ENCODE measurements at regions not wholly inside any gene's neighbourhood (a gene's known extent, or its start where the extent isn't known, plus 50 kb on each side); places are given as distances from the start of the nearest gene placed in this dataset.

- DNase-seq (ENCODE audit: low spot score in 2 of 2) (no peak), FAIRE-seq (no peak)
Measured at GRCh38 chr6:140968062-140968461, 1164.7 kb upstream of the GJE1 start.

DNA sequence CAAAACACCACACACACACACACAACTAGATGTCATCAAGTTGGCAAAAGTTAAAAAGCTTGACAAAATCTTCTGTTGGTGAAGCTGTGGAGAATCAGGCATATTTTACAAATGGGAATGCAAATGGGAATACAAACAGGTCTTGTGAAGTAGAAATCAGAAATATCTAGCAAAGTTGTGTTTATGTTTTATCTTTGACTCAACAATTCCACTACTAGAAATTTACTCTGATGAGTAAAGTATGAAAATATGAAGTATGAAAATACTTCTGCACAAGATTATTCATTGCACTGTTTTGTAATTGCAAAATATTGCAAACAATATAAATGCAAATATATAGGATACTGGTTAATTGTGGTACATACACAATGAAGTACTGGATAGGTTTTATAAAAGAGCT, 1166.0 kb upstream of the GJE1 start:
- DNase-seq (ENCODE audit: low spot score in 2 of 2) (no peak), FAIRE-seq (peak; percentile 23)

- DNase-seq (ENCODE audit: low spot score in 2 of 2) (no peak), FAIRE-seq (no peak)
Measured at GRCh38 chr6:140960566-140960965, 1172.2 kb upstream of the GJE1 start.

DNA sequence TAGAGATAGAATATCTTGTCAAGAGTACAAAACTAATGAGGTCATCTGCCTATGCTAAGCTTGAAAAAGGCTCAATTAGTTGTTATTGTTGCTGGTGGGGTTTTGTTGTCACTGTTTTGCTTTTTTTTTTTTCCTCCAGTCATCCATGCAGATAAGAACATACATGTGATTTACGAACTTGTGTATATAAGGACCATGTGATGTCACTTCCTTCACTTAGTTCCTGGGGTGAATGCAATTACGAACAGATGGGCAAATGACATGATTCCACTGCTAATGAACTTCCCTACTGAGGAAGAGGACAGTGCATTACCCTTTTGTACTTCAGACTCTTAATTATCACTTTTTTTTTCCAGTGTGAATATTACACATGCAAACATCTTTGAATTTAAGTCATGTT, 1175.3 kb upstream of the GJE1 start:
- no peak for FAIRE-seq

DNA sequence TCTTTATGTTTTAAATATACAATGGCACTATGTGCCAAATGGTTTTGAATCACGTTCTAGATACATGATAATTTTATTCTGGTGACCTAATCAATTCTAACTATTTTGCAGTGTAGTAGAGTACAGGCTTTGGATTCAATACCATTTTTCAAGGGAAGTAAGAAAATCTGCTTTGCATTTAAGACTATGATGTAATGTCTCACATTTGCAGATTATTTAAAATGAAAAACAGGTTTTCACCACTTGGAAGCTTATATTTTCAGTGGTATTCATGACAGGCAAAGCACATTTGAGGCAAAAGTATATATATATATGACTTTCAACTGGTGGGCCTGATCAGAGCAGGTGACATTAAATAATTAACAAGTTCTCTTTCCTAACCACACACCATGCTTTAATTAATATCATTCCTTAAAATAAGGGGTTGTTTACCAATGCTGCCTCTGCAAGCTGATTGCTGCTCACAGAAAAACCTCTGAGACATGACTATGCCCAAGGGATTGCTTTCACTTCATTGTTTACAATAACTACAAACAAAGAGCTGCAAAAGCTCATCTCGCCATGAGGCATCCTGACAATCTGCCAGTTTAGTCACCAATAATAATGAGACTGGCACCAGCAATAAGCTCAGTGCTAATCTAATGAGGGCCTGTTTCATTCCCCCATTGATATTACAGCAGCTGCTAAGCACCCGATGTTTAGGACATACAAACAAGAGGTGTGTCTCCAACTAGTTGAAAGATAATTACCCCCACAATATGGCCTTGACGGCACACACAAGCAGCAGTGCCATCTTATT, 1176.0 kb upstream of the GJE1 start:
- FAIRE-seq: no peak
- no peak for DNase-seq (ENCODE audit: low spot score in 2 of 2)

More for the DNA sequence above, 1175.3 kb upstream of the GJE1 start:
- DNase-seq (ENCODE audit: low spot score in 2 of 2): no peak

DNA sequence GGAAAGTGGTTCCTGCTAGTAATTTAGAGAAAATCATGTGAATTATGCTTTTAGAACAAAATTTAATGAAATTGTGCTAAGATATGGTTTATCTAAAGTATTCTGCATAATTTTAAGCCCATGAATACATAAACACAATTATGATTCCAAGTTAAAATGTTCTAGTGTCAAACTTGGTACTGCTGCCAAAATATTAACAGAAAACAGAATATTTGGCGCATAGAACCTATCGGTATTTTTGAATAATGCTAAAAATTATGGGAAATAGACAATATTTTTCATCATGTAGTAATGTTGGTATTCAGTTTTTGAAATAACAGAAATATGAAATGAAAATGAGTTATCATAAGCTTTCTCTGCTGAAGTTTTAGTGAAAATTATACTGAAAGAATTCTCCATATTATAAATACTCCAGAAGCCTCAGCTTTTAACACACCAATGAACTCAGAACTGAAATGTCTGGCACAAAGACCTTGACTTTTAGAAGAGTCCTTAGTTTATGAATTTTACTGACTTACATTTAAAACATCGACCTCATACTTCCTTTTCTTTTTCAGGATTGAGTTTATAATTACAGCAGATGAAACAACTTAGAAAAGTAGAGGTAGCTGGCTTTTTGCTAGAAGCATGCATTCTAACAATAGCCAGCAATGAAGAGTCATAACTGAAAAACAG, 1192.3 kb upstream of the GJE1 start:
- FAIRE-seq (no peak), DNase-seq (ENCODE audit: low spot score in 2 of 2) (no peak)

GRCh38 chr6:140932909-140933308, 1199.8 kb upstream of the GJE1 start:
- DNase-seq (ENCODE audit: low spot score in 2 of 2): no peak

DNA sequence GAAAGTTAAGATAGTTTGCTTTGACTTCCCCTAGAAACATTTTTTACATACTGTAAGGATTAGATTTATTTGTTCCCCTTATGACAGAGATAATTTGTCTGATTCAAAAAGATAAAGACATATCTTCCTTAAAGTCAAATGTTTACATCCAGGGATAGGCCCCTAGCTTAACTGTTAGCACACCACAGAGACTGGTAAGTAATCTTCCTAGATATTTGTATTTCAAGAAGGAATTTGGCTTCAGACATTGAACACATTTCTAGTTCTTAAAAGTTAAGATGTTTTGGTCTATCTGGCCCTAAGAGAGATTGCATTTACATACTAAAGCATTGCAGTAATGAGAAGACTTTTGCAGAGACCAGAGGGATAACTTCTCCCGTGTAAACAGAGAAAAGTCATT, 1201.1 kb upstream of the GJE1 start:
- FAIRE-seq (no peak), DNase-seq (ENCODE audit: low spot score in 2 of 2) (no peak)

More at GRCh38 chr6:140932909-140933308, 1199.8 kb upstream of the GJE1 start:
- no peak for FAIRE-seq

DNA sequence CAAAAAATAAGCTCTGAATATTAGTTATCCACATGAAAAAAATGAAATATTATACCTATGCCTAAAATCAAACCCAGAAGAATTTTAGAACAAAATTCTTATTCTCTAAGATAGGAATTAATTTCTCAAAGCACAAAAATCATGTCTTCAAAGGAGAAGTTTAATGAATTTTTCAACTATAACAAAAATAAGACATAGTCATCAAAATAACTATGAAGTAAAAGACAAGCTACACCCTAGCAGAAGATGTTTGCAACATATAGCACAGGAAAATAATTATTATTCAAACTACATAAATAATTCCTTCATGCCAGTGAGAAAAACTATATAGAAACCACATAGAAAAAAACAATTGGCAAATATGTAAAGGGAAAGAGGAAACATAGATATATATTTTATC, 1203.6 kb upstream of the GJE1 start:
- FAIRE-seq (no peak), DNase-seq (ENCODE audit: low spot score in 2 of 2) (no peak)

DNA sequence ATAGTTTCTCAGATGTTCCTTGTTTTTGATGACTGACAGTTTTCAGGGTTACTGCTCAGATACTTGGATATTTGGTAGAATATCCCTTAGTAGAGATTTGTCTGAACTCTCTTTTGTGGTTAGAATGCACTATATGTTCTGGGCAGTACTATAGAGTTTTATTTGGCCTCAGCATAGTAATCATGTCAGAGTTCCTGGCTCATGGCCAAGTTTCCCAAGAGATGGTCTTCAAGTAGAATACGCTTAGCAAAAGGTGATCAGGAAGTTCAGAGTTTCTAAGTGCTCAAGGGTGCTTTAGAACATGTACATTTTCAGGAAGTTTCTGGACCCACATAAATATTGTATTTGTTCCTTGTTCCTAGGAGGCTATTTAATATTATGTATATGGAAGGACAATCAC, 1209.7 kb upstream of the GJE1 start:
- FAIRE-seq: no peak
- DNase-seq (ENCODE audit: low spot score in 2 of 2): no peak

GRCh38 chr6:140921366-140922226, 1211.1 kb upstream of the GJE1 start:
- DNase-seq (ENCODE audit: low spot score in 2 of 2) (peak in 1 of 2 donors; percentile 8), FAIRE-seq (peak; percentile 39)

DNA sequence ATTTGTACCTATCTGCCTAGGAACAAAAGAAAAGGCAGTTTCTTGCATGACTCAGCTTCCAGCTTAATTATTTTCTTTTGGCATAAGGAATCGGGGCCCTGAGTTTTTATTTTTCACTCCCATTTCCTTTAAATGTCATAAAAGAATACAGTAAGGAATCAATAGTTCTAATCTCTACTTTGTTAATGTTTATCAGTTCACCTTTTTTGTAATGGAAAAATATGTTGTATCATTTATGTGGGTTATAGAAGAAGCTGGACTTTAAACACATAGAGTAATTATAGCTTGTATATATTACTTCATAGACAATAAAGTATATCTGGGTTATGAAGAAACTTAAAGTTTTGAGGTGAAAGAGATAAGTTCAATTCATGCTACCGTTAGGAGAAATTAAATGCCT, 1214.8 kb upstream of the GJE1 start:
- no peak for DNase-seq (ENCODE audit: low spot score in 2 of 2)
- no peak for FAIRE-seq

- DNase-seq (ENCODE audit: low spot score in 2 of 2) (no peak), FAIRE-seq (no peak)
Measured at GRCh38 chr6:140915551-140915950, 1217.2 kb upstream of the GJE1 start.

GRCh38 chr6:140915103-140915502, 1217.6 kb upstream of the GJE1 start:
- no peak for FAIRE-seq
- no peak for DNase-seq (ENCODE audit: low spot score in 2 of 2)

GRCh38 chr6:140912686-140913085, 1220.0 kb upstream of the GJE1 start:
- DNase-seq (ENCODE audit: low spot score in 2 of 2): no peak
- no peak for FAIRE-seq

DNA sequence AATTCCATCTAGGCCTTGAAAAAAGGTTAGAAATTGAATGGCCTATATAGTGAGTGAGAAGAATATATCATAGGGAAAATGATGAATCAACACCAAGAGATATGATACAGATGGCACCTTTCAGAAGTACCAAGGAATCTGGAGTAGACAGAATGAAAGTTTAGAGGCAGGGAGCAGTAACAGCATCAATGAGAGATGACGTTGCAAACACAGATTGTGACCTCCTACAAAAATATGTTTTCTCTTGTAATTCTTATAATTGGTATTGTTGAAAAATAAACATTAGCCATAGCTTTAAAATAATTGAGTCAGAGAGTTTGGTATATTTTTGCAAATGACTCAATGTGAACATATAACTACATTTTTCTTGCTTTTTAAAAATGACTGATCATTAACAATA, 1223.1 kb upstream of the GJE1 start:
- FAIRE-seq: no peak
- no peak for DNase-seq (ENCODE audit: low spot score in 2 of 2)

GRCh38 chr6:140909156-140909555, 1223.6 kb upstream of the GJE1 start:
- DNase-seq (ENCODE audit: low spot score in 2 of 2) (no peak), FAIRE-seq (no peak)

GRCh38 chr6:140908505-140908904, 1224.2 kb upstream of the GJE1 start:
- DNase-seq (ENCODE audit: low spot score in 2 of 2) (no peak), FAIRE-seq (no peak)

DNA sequence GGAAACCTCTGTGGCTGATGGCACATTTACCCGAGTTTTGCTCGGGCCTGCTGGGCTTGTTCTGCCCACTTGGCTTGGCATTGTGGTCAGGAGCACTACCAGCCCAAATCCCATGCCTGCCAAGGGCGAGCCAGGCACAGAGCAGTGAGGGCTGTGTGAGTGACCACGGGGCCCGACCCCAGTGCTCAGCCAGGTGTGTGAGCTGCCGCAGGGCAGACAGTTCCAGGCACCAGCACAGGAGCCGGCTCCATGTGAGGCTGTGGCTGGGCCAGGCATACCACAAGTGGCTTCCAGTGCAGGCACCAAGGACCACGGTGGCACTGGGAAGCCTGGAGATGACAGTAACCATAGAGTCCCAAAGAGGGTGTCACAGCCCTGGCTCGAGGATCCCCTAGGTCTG, 1225.5 kb upstream of the GJE1 start:
- no peak for DNase-seq (ENCODE audit: low spot score in 2 of 2)
- FAIRE-seq: no peak

- DNase-seq (ENCODE audit: low spot score in 2 of 2) (no peak), FAIRE-seq (no peak)
Measured at GRCh38 chr6:140905724-140906123, 1227.0 kb upstream of the GJE1 start.

DNA sequence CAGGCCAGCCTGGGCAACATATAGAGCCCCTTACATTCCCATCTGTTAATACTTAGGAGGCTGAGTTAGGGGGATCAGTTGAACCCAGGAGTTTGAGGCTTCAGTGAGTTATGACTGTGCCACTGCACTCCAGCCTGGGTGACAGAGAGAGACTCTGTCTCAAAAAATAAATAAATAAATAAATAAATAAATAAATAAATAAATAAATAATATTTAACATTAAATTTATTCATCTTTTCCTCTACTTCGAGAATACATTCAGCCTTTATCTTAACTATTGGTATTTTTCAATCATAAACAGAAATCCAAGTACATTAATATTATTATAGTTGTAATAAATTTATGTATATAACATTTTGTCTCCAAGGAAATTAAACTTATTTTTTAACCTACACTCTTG, 1227.7 kb upstream of the GJE1 start:
- FAIRE-seq: peak; percentile 79

More for the DNA sequence above, 1227.7 kb upstream of the GJE1 start:
- DNase-seq (ENCODE audit: low spot score in 2 of 2): no peak

Data from frontal cortex (tissue), 3 donors.